NCI-H2081 treated with DMSO at 0.1 percent for 48 hours (cell line): ENCODE measurements at regions not wholly inside any gene's neighbourhood (a gene's known extent, or its start where the extent isn't known, plus 50 kb on each side); places are given as distances from the start of the nearest gene placed in this dataset.
"Not testable (repeated sequence)": the region's sequence is repeated elsewhere in the genome, so short reads cannot be mapped to it uniquely, and the experiment has no call there.

Source experiments
- DNase-seq: peaks from one replicate; lab custom pipeline; 2025; lab: John Stamatoyannopoulos, UW

- DNase-seq = no peak
These were observed 379.4 kb downstream of the ZNF674 start for GRCh38 chrX:46165866-46166265.

GRCh38 chrX:46165411-46165810 lies 379.8 kb downstream of the ZNF674 start:
- DNase-seq = no peak

GRCh38 chrX:46152756-46153155 lies 392.5 kb downstream of the ZNF674 start:
- no peak for DNase-seq

- not testable (repeated sequence) for DNase-seq
These were observed 393.9 kb downstream of the ZNF674 start for GRCh38 chrX:46151332-46151731.

GRCh38 chrX:46144566-46144965 lies 400.7 kb downstream of the ZNF674 start:
- DNase-seq = no peak

GRCh38 chrX:46140272-46140671 lies 404.9 kb downstream of the ZNF674 start:
- DNase-seq = no peak

GRCh38 chrX:46130247-46130646 lies 415.0 kb downstream of the ZNF674 start:
- peak; percentile 15 for DNase-seq

- no peak for DNase-seq
These were observed 420.1 kb downstream of the ZNF674 start for GRCh38 chrX:46125111-46125510.

- no peak for DNase-seq
These were observed 428.0 kb downstream of the ZNF674 start for GRCh38 chrX:46117234-46117633.

GRCh38 chrX:46087310-46087709 lies 457.9 kb downstream of the ZNF674 start:
- DNase-seq = not testable (repeated sequence)

GRCh38 chrX:46080121-46080520 lies 465.1 kb downstream of the ZNF674 start:
- not testable (repeated sequence) for DNase-seq

GRCh38 chrX:46072791-46073190 lies 472.4 kb downstream of the ZNF674 start:
- DNase-seq = no peak

- no peak for DNase-seq
These were observed 472.8 kb downstream of the ZNF674 start for GRCh38 chrX:46072372-46072771.

- DNase-seq = no peak
These were observed 474.8 kb downstream of the ZNF674 start for GRCh38 chrX:46070421-46070820.

GRCh38 chrX:46059316-46059715 lies 485.9 kb downstream of the ZNF674 start:
- no peak for DNase-seq

- DNase-seq = no peak
These were observed 500.7 kb downstream of the ZNF674 start for GRCh38 chrX:46044486-46044885.

- no peak for DNase-seq
These were observed 505.2 kb downstream of the ZNF674 start for GRCh38 chrX:46040001-46040400.

- DNase-seq = no peak
These were observed 505.7 kb downstream of the ZNF674 start for GRCh38 chrX:46039526-46039925.

GRCh38 chrX:46036508-46036907 lies 508.7 kb downstream of the ZNF674 start:
- DNase-seq = no peak

GRCh38 chrX:46034868-46035267 lies 510.4 kb downstream of the ZNF674 start:
- DNase-seq = no peak

GRCh38 chrX:46029777-46030176 lies 515.4 kb downstream of the ZNF674 start:
- peak; percentile 99 for DNase-seq

- DNase-seq = no peak
These were observed 528.9 kb downstream of the ZNF674 start for GRCh38 chrX:46016296-46016695.

- DNase-seq = no peak
These were observed 529.6 kb downstream of the ZNF674 start for GRCh38 chrX:46015653-46016052.

GRCh38 chrX:45992402-45993123 lies 552.7 kb downstream of the ZNF674 start:
- DNase-seq = no peak
